Natural killer cell (primary cell): ENCODE measurements at regions not wholly inside any gene's neighbourhood (a gene's known extent, or its start where the extent isn't known, plus 50 kb on each side); places are given as distances from the start of the nearest gene placed in this dataset.

ENCODE experiments used
- ATAC-seq, 3 donors: fragments of 150-1000 bp in 2 of 3; fragments of 200-7000 bp in 1 of 3; cut with Tn5 transposase; 1 replicate in 1 of 3; 2 replicates in 2 of 3; pipeline ENCODE4 v1.10.0; 2021; ENCODE audit warnings: mild to moderate bottlenecking in 2 of 3, moderate library complexity in 2 of 3
- DNase-seq, 2 donors: peaks; one replicate each; pipeline versions ENCODE4 v3.0.0 to v3.0.0-alpha.2; 2013 to 2021; ENCODE audit warnings: mixed read lengths in 1 of 2
- H3K27ac ChIP-seq: one replicate; pipeline ENCODE4 v1.5.1; 2013; ENCODE audit warnings: mild to moderate bottlenecking, low read length
- H3K27me3 ChIP-seq: one replicate; pipeline ENCODE4 v1.6.1; 2013; ENCODE audit warnings: low read length; ENCODE audit not compliant: control insufficient read depth, insufficient read depth
- H3K36me3 ChIP-seq: one replicate; pipeline ENCODE4 v1.6.1; 2013; ENCODE audit warnings: low read length; ENCODE audit not compliant: control insufficient read depth, insufficient read depth
- H3K4me1 ChIP-seq: one replicate; pipeline ENCODE4 v1.6.1; 2013; ENCODE audit warnings: low read length; ENCODE audit not compliant: control insufficient read depth, insufficient read depth
- H3K4me3 ChIP-seq: one replicate; pipeline ENCODE4 v1.5.1; 2013; ENCODE audit warnings: low read length
- H3K9me3 ChIP-seq: one replicate; pipeline ENCODE4 v1.6.1; 2013; ENCODE audit warnings: low read length; ENCODE audit not compliant: control insufficient read depth, insufficient read depth
- H3K27ac Mint-ChIP-seq, 2 donors: one replicate each; pipeline ENCODE4 v1.8.0; 2022; ENCODE audit warnings: mild to moderate bottlenecking in 2 of 2, mixed read lengths in 2 of 2, moderate library complexity in 1 of 2
- H3K27me3 Mint-ChIP-seq, 2 donors: one replicate each; pipeline ENCODE4 v1.8.0; 2022; ENCODE audit warnings: low read depth in 2 of 2, mixed read lengths in 2 of 2
- H3K36me3 Mint-ChIP-seq: one replicate; pipeline ENCODE4 v1.8.0; 2022; ENCODE audit warnings: mixed read lengths
- H3K4me1 Mint-ChIP-seq, 2 donors: one replicate each; pipeline ENCODE4 v1.8.0; 2022; ENCODE audit warnings: mixed read lengths in 2 of 2
- H3K4me3 Mint-ChIP-seq: one replicate; pipeline ENCODE4 v1.8.0; 2022; ENCODE audit warnings: mild to moderate bottlenecking, moderate library complexity, mixed read lengths
- H3K9me3 Mint-ChIP-seq, 2 donors: one replicate each; pipeline ENCODE4 v1.8.0; 2022; ENCODE audit warnings: mixed read lengths in 2 of 2
- WGBS: methylation state at CpG from one replicate; pipeline ENCODE4 v1.1.7; 2013; ENCODE audit warnings: missing lambda C conversion rate; ENCODE audit not compliant: insufficient coverage; 5-methylcytosine and 5-hydroxymethylcytosine counted together
- intact Hi-C: fragments of 100-400 bp; cut with micrococcal nuclease; formaldehyde crosslinking; loops from one replicate; pipeline ENCODE4 v1.14.2; 2022
- TF ChIP-seq, protein P1 (sequence below): fragments of 200-600 bp; IDR thresholded peaks from one replicate; pipeline ENCODE4 v1.8.0; 2022; ENCODE audit warnings: antibody characterized with exemption

DNA sequence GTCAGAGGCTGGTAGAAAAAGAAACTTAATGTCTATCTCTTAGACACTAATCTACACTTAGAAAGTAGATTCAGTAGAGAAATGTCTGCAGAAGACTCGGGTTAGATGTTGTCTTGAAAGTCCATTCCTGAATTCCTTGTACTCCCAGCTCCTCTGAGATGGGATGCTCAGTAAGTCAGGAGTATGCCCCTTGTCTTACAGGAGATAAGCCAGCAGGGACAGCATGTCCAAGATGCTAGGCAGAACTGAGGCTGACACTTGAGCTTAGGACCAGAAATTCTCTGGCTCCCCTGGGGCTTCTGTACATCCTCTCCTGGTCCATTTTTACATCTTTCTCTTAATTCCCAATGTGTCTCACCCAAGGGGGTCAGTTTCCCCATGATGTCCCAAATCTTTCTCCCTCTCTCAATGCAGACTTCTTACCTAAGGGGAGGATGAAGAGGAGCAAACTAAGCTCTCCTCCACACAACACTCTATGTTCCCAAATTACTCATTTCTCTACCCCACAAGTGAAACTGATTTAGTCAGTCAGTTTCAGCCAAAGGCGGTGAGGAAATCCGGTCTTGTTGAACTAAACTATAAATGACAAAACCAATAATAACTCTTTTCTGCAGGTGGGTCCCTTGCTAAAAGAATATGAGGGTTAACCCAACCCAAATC lies 558.2 kb upstream of the DIPK2B start:
- Histone ChIP-seq H3K27me3 (no peaks in the 10 kb centered on the region), H3K9me3 (no peaks in the 10 kb centered on the region), H3K4me1 (peaks cover 43% of the 10 kb centered on the region), H3K27ac (peak overlapping the region; percentile 97), H3K36me3 (peaks cover 5% of the 10 kb centered on the region), H3K4me3 (peak overlapping the region; percentile 8)
- H3K9me3 Mint-ChIP-seq = no peaks in the 10 kb centered on the region
- peaks cover 45 to 58% of the 10 kb centered on the region in 2 donors for H3K4me1 Mint-ChIP-seq
- H3K36me3 Mint-ChIP-seq = peaks cover 7% of the 10 kb centered on the region
- H3K27me3 Mint-ChIP-seq = no peaks in the 10 kb centered on the region
- intact Hi-C loops = loop anchor here (1.0 to 10.0 kb wide), 2 partner anchors 12 to 46 kb away; no protein-coding TSS in a partner anchor
- ATAC-seq (peak; percentile 52 to 67 (median 58)), DNase-seq (peak in 1 of 2 donors; percentile 64)
- H3K27ac Mint-ChIP-seq = peak overlapping the region in 1 of 2 donors; percentile 99
- WGBS = 0% methylated on average over 1 of the region's 3 CpGs
- peak overlapping the region; percentile 93 for H3K4me3 Mint-ChIP-seq
- TF ChIP-seq, protein P1, sequence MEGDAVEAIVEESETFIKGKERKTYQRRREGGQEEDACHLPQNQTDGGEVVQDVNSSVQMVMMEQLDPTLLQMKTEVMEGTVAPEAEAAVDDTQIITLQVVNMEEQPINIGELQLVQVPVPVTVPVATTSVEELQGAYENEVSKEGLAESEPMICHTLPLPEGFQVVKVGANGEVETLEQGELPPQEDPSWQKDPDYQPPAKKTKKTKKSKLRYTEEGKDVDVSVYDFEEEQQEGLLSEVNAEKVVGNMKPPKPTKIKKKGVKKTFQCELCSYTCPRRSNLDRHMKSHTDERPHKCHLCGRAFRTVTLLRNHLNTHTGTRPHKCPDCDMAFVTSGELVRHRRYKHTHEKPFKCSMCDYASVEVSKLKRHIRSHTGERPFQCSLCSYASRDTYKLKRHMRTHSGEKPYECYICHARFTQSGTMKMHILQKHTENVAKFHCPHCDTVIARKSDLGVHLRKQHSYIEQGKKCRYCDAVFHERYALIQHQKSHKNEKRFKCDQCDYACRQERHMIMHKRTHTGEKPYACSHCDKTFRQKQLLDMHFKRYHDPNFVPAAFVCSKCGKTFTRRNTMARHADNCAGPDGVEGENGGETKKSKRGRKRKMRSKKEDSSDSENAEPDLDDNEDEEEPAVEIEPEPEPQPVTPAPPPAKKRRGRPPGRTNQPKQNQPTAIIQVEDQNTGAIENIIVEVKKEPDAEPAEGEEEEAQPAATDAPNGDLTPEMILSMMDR = no peak

DNA sequence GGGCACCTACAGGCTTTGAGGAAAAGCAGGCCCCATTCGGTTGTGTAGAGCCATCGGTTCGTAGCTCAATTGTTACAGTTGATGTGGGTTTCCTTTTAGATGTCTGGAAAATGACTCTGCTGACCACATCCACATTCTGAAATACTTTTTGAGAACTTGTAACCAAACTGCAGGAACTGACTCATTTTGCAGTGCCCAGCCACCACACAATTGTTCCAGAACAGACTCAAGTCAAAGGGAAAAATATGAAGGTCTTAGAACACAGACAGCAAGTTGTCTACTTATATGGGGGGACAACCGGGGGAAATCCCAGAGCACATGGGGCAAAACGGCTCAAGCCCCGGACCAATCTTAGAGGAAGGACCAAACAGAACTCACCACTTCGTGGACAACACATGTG lies 557.6 kb upstream of the DIPK2B start:
- intact Hi-C loops = loop anchor here (1.0 to 10.0 kb wide), 2 partner anchors 13 to 46 kb away; no protein-coding TSS in a partner anchor
- no peaks in the 10 kb centered on the region for H3K9me3 Mint-ChIP-seq

DNA sequence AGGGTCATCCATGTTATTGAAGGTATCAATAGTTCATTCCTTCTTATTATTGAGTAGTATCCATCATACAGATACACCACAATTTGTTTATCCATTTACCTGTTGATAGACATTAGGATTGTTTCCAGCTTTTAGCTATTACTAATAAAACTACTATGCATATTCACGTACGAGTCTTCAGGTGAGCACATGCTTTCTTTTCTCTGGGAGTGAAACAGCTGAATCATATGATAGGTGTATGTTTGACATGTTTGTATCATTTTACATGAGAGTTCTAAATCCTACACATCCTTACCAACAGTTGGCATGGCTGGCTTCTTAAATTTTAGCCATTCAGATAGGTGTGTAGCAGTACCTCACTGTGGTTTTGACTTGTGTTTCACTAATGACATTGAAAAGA lies 556.6 kb upstream of the DIPK2B start:
- WGBS = no CpG with 5 or more reads among the region's 2 CpGs
- peaks cover 51% of the 10 kb centered on the region for H3K4me1 ChIP-seq
- H3K9me3 Mint-ChIP-seq = no peaks in the 10 kb centered on the region
- no peak overlapping the region for H3K4me3 ChIP-seq
- H3K36me3 Mint-ChIP-seq = peaks cover 6% of the 10 kb centered on the region
- intact Hi-C loops = loop anchor here (10.0 kb wide), 1 partner anchor 48 kb away; no protein-coding TSS in a partner anchor
- peak overlapping the region; percentile 97 for H3K27ac ChIP-seq
- H3K36me3 ChIP-seq = peaks cover 3% of the 10 kb centered on the region
- H3K4me3 Mint-ChIP-seq = peak overlapping the region; percentile 33
- no peaks in the 10 kb centered on the region for H3K9me3 ChIP-seq
- no peaks in the 10 kb centered on the region for H3K27me3 Mint-ChIP-seq
- TF ChIP-seq, protein P1 = no peak
- H3K27ac Mint-ChIP-seq = peak overlapping the region in 1 of 2 donors; percentile 53
- H3K27me3 ChIP-seq = no peaks in the 10 kb centered on the region
- ATAC-seq = no peak
- peaks cover 44 to 53% of the 10 kb centered on the region in 2 donors for H3K4me1 Mint-ChIP-seq
- DNase-seq = no peak

More for the DNA sequence above, 557.6 kb upstream of the DIPK2B start:
- TF ChIP-seq, protein P1 = no peak
- peaks cover 5% of the 10 kb centered on the region for H3K36me3 ChIP-seq
- peak overlapping the region in 1 of 2 donors; percentile 99 for H3K27ac Mint-ChIP-seq
- H3K4me1 ChIP-seq = peaks cover 46% of the 10 kb centered on the region
- H3K27me3 ChIP-seq = no peaks in the 10 kb centered on the region
- peak overlapping the region; percentile 8 for H3K4me3 ChIP-seq
- peaks cover 7% of the 10 kb centered on the region for H3K36me3 Mint-ChIP-seq
- H3K9me3 ChIP-seq = no peaks in the 10 kb centered on the region
- H3K4me3 Mint-ChIP-seq = peak overlapping the region; percentile 93
- peaks cover 45 to 58% of the 10 kb centered on the region in 2 donors for H3K4me1 Mint-ChIP-seq
- peak overlapping the region; percentile 97 for H3K27ac ChIP-seq
- DNase-seq (peak; percentile 28 to 63), ATAC-seq (peak; percentile 37 to 51 (median 42))
- WGBS = 0% methylated on average over 6 of the region's 7 CpGs
- no peaks in the 10 kb centered on the region for H3K27me3 Mint-ChIP-seq
